ENCODE measurements at regions not wholly inside any gene's neighbourhood (a gene's known extent, or its start where the extent isn't known, plus 50 kb on each side); places are given as distances from the start of the nearest gene placed in this dataset.

- TF ChIP-seq CTCF (conservative IDR thresholded peaks at IDR 0.05; ENCODE audit: low read depth, low read length) (no peak), EZH2 (IDR thresholded peaks at IDR 0.05; ENCODE audit: low read length, unreplicated experiment) (no peak)
Measured at GRCh38 chr5:125014202-125014601, 267.8 kb upstream of the ZNF608 start.
